ENCODE measurements at regions not wholly inside any gene's neighbourhood (a gene's known extent, or its start where the extent isn't known, plus 50 kb on each side); places are given as distances from the start of the nearest gene placed in this dataset.

DNA sequence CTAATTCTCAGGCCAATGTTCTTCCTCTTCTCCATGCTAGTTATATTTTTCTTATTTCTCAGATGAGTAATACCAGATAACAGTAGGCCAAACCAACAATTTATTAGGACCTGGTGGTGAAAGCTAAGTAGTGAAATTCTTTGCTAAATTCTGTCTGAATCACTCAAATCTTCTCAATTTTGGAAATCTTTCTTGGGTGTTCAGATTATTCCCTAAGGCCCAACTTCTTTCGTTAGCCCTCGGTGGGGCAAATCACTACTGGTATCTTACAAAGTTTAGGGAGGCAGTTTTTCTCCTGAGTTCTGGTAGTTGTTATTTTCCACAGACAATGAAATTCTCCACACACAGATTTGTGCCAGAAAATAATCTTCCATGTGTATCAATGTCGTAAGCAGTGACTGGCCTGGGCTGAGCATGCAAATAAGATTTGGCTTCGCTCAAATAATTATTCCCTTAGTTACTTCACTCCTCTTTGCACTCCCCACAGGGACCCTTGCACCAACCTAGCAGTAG, 443.5 kb upstream of the SLC14A2 start:
- DNase-seq (ENCODE audit: low spot score): no peak
- no peaks in the 10 kb centered on the region for H3K9me3 Mint-ChIP-seq

DNA sequence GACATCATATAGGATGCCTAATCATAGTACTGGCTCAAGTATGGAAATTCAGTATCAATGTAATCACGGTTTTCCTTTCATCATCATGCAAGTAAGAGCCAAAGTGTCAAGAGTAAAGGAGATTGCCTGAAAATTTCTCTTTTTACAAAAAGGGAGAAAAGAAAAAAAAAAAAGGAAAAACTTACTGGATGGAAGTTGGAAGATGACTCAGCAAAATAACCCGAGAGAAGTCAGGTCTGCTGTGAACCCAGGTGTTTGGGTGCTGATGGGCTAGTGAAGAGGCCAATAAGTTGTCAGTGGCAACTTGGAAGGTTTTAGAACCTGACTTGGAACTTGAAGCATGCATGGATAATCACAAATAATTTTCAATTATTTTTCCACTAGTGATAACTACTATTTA, 441.9 kb upstream of the SLC14A2 start:
- Histone ChIP-seq H3K4me3 (no peak overlapping the region), H3F3A (ENCODE audit: low read depth) (no peaks in the 10 kb centered on the region), H3K36me3 (no peaks in the 10 kb centered on the region), H3K9ac (no peak overlapping the region), H3K4me1 (no peaks in the 10 kb centered on the region), H3K79me2 (ENCODE audit: low read depth) (no peaks in the 10 kb centered on the region), H3K27ac (no peak overlapping the region), H4K20me1 (ENCODE audit: low read depth) (no peaks in the 10 kb centered on the region), H3K27me3 (no peaks in the 10 kb centered on the region), H3K4me2 (no peak overlapping the region), H2AFZ (replicated peaks) (no peak overlapping the region), H3K9me3 (ENCODE audit: low read depth) (no peaks in the 10 kb centered on the region)
- no peaks in the 10 kb centered on the region for H3K4me1 Mint-ChIP-seq
- no peaks in the 10 kb centered on the region for H3K9me3 Mint-ChIP-seq
- H3K36me3 Mint-ChIP-seq: no peaks in the 10 kb centered on the region
- DNase-seq (ENCODE audit: low spot score): no peak
- H3K27me3 Mint-ChIP-seq (ENCODE audit: insufficient read depth, low read depth): peaks cover 6% of the 10 kb centered on the region
- no peak overlapping the region for H3K4me3 Mint-ChIP-seq
- TF ChIP-seq EZH2phosphoT487 (IDR thresholded peaks at IDR 0.05) (no peak), EZH2 (IDR thresholded peaks at IDR 0.05) (no peak)
- TF ChIP-seq, protein P1, sequence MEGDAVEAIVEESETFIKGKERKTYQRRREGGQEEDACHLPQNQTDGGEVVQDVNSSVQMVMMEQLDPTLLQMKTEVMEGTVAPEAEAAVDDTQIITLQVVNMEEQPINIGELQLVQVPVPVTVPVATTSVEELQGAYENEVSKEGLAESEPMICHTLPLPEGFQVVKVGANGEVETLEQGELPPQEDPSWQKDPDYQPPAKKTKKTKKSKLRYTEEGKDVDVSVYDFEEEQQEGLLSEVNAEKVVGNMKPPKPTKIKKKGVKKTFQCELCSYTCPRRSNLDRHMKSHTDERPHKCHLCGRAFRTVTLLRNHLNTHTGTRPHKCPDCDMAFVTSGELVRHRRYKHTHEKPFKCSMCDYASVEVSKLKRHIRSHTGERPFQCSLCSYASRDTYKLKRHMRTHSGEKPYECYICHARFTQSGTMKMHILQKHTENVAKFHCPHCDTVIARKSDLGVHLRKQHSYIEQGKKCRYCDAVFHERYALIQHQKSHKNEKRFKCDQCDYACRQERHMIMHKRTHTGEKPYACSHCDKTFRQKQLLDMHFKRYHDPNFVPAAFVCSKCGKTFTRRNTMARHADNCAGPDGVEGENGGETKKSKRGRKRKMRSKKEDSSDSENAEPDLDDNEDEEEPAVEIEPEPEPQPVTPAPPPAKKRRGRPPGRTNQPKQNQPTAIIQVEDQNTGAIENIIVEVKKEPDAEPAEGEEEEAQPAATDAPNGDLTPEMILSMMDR (IDR thresholded peaks at IDR 0.05): no peak
- H3K27ac Mint-ChIP-seq: no peak overlapping the region

More for the DNA sequence above, 443.5 kb upstream of the SLC14A2 start:
- H3K4me2 ChIP-seq: no peak overlapping the region
- Mint-ChIP-seq H3K4me3 (no peak overlapping the region), H3K27me3 (ENCODE audit: insufficient read depth, low read depth) (peaks cover 10% of the 10 kb centered on the region), H3K27ac (no peak overlapping the region), H3K4me1 (no peaks in the 10 kb centered on the region), H3K36me3 (no peaks in the 10 kb centered on the region)
- no peak overlapping the region for H3K9ac ChIP-seq
- H3K79me2 ChIP-seq (ENCODE audit: low read depth): no peaks in the 10 kb centered on the region
- TF ChIP-seq, protein P1 (IDR thresholded peaks at IDR 0.05): no peak
- TF ChIP-seq EZH2 (IDR thresholded peaks at IDR 0.05): no peak
- no peak for TF ChIP-seq EZH2phosphoT487 (IDR thresholded peaks at IDR 0.05)
- H3K27me3 ChIP-seq: no peaks in the 10 kb centered on the region
- no peaks in the 10 kb centered on the region for H3K4me1 ChIP-seq
- no peak overlapping the region for H3K4me3 ChIP-seq
- H4K20me1 ChIP-seq (ENCODE audit: low read depth): no peaks in the 10 kb centered on the region
- no peaks in the 10 kb centered on the region for H3F3A ChIP-seq (ENCODE audit: low read depth)
- H3K36me3 ChIP-seq: no peaks in the 10 kb centered on the region
- H3K9me3 ChIP-seq (ENCODE audit: low read depth): no peaks in the 10 kb centered on the region
- H3K27ac ChIP-seq: no peak overlapping the region
- H2AFZ ChIP-seq (replicated peaks): no peak overlapping the region

DNA sequence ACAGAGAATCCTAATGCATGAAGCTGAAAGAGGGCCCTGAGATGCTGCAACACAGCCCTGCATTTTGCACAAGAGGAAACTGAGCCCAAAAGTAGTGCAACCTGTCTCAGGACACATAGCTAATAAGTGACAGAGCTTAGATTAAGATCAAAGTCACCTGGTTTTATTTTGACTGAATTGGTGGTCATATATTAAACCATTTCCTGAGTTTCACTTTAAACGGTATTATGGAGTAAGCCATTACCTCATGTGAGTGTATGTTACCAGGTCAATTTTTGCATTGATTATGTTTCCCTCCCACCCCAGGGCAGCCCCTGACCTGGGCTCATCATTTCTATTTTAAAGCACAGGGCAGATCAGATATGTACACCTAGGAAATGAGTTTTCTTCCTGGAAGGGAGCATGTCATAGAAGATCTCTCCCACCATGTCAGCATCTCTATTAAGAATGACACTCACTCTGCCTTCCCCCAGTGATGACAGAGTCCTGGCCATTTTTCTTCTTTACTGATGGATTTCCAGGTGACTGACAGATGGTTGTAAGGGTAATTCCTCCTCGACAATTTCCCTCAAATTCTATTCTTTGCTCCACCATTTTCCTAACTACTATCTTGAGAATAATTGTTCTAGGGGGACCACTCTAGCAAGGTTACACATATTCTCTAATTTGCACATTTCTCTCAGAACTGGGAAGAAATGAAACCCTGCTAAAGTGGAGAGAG, 441.3 kb upstream of the SLC14A2 start:
- no peaks in the 10 kb centered on the region for H3K4me1 ChIP-seq
- H3K27ac ChIP-seq: no peak overlapping the region
- H3K36me3 ChIP-seq: no peaks in the 10 kb centered on the region
- no peaks in the 10 kb centered on the region for H3K27me3 ChIP-seq
- no peak overlapping the region for H2AFZ ChIP-seq (replicated peaks)
- no peak for TF ChIP-seq EZH2phosphoT487 (IDR thresholded peaks at IDR 0.05)
- no peak for TF ChIP-seq EZH2 (IDR thresholded peaks at IDR 0.05)
- TF ChIP-seq, protein P1 (IDR thresholded peaks at IDR 0.05): no peak
- H3F3A ChIP-seq (ENCODE audit: low read depth): no peaks in the 10 kb centered on the region
- Mint-ChIP-seq H3K27ac (no peak overlapping the region), H3K4me1 (no peaks in the 10 kb centered on the region), H3K27me3 (ENCODE audit: insufficient read depth, low read depth) (peaks cover 6% of the 10 kb centered on the region), H3K36me3 (no peaks in the 10 kb centered on the region), H3K9me3 (no peaks in the 10 kb centered on the region), H3K4me3 (no peak overlapping the region)
- no peaks in the 10 kb centered on the region for H3K79me2 ChIP-seq (ENCODE audit: low read depth)
- no peaks in the 10 kb centered on the region for H3K9me3 ChIP-seq (ENCODE audit: low read depth)
- no peaks in the 10 kb centered on the region for H4K20me1 ChIP-seq (ENCODE audit: low read depth)
- H3K4me2 ChIP-seq: no peak overlapping the region
- H3K9ac ChIP-seq: no peak overlapping the region
- DNase-seq (ENCODE audit: low spot score): no peak
- H3K4me3 ChIP-seq: no peak overlapping the region
